Osteoblast (primary cell): ENCODE measurements at regions not wholly inside any gene's neighbourhood (a gene's known extent, or its start where the extent isn't known, plus 50 kb on each side); places are given as distances from the start of the nearest gene placed in this dataset.

ENCODE experiments used
- DNase-seq: peaks from one replicate; pipeline ENCODE4 v3.0.0; 2011; ENCODE audit warnings: low spot score, mixed read lengths; ENCODE audit not compliant: insufficient read length; ENCODE audit errors: missing footprints
- H2AFZ ChIP-seq: 2 replicates; pipeline ENCODE4 v1.6.0; 2011; ENCODE audit warnings: mild to moderate bottlenecking, low read length
- H3K27ac ChIP-seq: 2 replicates; pipeline ENCODE4 v1.5.1; 2011; ENCODE audit warnings: mild to moderate bottlenecking, low read depth, low read length, moderate library complexity
- H3K27me3 ChIP-seq: 2 replicates; pipeline ENCODE4 v1.6.0; 2012; ENCODE audit warnings: mild to moderate bottlenecking, control low read depth, inconsistent platforms, low read length, moderate library complexity; ENCODE audit not compliant: insufficient read depth
- H3K36me3 ChIP-seq: 2 replicates; pipeline ENCODE4 v1.5.1; 2011; ENCODE audit warnings: mild to moderate bottlenecking, low read length, control low read depth, moderate library complexity; ENCODE audit not compliant: insufficient read depth
- H3K4me1 ChIP-seq: 2 replicates; pipeline ENCODE4 v1.5.1; 2011; ENCODE audit warnings: mild to moderate bottlenecking, low read length, control low read depth, moderate library complexity; ENCODE audit not compliant: insufficient read depth
- H3K4me2 ChIP-seq: 2 replicates; pipeline ENCODE4 v1.6.0; 2011; ENCODE audit warnings: mild to moderate bottlenecking, low read length; ENCODE audit not compliant: insufficient read depth
- H3K4me3 ChIP-seq: fragments of 200-600 bp; sonication (generic); 3 replicates; pipeline ENCODE4 v1.5.1; 2012; ENCODE audit warnings: mild to moderate bottlenecking, low read length, inconsistent platforms; ENCODE audit not compliant: insufficient read depth
- H3K79me2 ChIP-seq: 2 replicates; pipeline ENCODE4 v1.6.0; 2012; ENCODE audit warnings: mild to moderate bottlenecking, low read length, control low read depth, inconsistent platforms; ENCODE audit not compliant: insufficient read depth
- H3K9me3 ChIP-seq: 2 replicates; pipeline ENCODE4 v1.5.1; 2011; ENCODE audit warnings: low read depth, low read length, control low read depth
- H4K20me1 ChIP-seq: 2 replicates; pipeline ENCODE4 v1.6.0; 2012; ENCODE audit warnings: mild to moderate bottlenecking, low read length, control low read depth; ENCODE audit not compliant: insufficient read depth
- TF ChIP-seq, protein P1 (sequence below): IDR thresholded peaks from 2 replicates; pipeline ENCODE4 v1.5.1; 2011; ENCODE audit warnings: mild to moderate bottlenecking, low read depth, low read length, moderate library complexity; ENCODE audit errors: extremely low read depth

DNA sequence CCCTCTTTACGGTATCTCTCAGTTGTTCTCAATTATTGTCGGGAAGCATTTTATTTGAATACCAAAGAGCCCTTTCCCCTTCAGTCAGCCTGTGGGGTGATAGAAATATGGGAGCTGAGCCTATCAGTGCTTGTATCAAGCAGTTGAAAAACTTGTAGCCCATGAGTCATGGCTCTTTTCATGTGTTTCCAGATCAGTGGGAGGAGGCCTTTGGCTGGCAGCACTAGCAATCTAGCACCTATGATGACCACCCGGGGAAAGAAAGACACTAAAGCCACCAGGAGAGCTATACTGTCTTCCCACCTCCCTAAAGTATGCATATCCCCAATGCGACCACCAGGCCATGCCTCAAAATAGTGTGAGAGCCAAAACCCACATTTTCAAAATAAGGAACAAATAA is 696.9 kb upstream of the C9orf72 start:
- Histone ChIP-seq H3K4me2 (no peak overlapping the region), H2AFZ (no peak overlapping the region), H3K27ac (no peak overlapping the region), H3K9me3 (peaks cover 4% of the 10 kb centered on the region), H3K4me1 (no peaks in the 10 kb centered on the region), H3K36me3 (no peaks in the 10 kb centered on the region), H4K20me1 (no peaks in the 10 kb centered on the region), H3K79me2 (no peaks in the 10 kb centered on the region), H3K27me3 (no peaks in the 10 kb centered on the region), H3K4me3 (no peak overlapping the region)
- peak; percentile 3 for DNase-seq
- TF ChIP-seq, protein P1, sequence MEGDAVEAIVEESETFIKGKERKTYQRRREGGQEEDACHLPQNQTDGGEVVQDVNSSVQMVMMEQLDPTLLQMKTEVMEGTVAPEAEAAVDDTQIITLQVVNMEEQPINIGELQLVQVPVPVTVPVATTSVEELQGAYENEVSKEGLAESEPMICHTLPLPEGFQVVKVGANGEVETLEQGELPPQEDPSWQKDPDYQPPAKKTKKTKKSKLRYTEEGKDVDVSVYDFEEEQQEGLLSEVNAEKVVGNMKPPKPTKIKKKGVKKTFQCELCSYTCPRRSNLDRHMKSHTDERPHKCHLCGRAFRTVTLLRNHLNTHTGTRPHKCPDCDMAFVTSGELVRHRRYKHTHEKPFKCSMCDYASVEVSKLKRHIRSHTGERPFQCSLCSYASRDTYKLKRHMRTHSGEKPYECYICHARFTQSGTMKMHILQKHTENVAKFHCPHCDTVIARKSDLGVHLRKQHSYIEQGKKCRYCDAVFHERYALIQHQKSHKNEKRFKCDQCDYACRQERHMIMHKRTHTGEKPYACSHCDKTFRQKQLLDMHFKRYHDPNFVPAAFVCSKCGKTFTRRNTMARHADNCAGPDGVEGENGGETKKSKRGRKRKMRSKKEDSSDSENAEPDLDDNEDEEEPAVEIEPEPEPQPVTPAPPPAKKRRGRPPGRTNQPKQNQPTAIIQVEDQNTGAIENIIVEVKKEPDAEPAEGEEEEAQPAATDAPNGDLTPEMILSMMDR, result no peak

GRCh38 chr9:28272127-28272526 is 698.8 kb upstream of the C9orf72 start:
- TF ChIP-seq, protein P1, result no peak
- Histone ChIP-seq H3K27ac (no peak overlapping the region), H3K4me3 (no peak overlapping the region)

DNA sequence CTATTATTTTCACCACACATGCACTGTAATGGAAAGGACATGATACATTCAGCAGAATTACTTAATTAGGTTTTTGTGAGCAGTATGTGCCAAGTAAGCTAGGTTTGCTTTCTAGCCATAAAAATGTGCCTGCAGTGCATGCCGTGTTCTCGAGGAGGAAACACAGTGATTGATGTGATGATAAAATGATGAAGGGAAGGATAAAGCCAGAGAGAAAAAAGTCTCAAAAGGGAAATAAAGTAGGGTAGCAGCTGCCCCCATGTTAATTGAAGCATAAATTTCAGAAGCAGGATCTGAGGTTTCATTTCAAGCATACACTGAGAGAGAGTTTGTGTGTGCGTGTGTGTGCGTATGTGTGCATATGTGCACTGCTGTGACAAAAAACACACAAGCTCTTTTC is 714.2 kb upstream of the C9orf72 start:
- H3K4me1 ChIP-seq, result no peaks in the 10 kb centered on the region
- H3K27ac ChIP-seq, result no peak overlapping the region
- TF ChIP-seq, protein P1, result no peak
- no peak overlapping the region for H3K4me2 ChIP-seq
- H4K20me1 ChIP-seq, result no peaks in the 10 kb centered on the region
- H3K36me3 ChIP-seq, result no peaks in the 10 kb centered on the region
- no peak overlapping the region for H3K4me3 ChIP-seq
- H3K79me2 ChIP-seq, result no peaks in the 10 kb centered on the region
- H3K9me3 ChIP-seq, result no peaks in the 10 kb centered on the region
- no peak for DNase-seq
- no peak overlapping the region for H2AFZ ChIP-seq
- H3K27me3 ChIP-seq, result no peaks in the 10 kb centered on the region

More at GRCh38 chr9:28272127-28272526, 698.8 kb upstream of the C9orf72 start:
- H3K9me3 ChIP-seq, result peaks cover 4% of the 10 kb centered on the region
- no peaks in the 10 kb centered on the region for H3K4me1 ChIP-seq
- H3K27me3 ChIP-seq, result no peaks in the 10 kb centered on the region
- no peak for DNase-seq
- H4K20me1 ChIP-seq, result no peaks in the 10 kb centered on the region
- no peak overlapping the region for H2AFZ ChIP-seq
- no peaks in the 10 kb centered on the region for H3K36me3 ChIP-seq
- H3K4me2 ChIP-seq, result no peak overlapping the region
- no peaks in the 10 kb centered on the region for H3K79me2 ChIP-seq

GRCh38 chr9:28289746-28290145 is 716.5 kb upstream of the C9orf72 start:
- Histone ChIP-seq H3K4me1 (no peaks in the 10 kb centered on the region), H3K27me3 (no peaks in the 10 kb centered on the region), H3K9me3 (no peaks in the 10 kb centered on the region), H3K79me2 (no peaks in the 10 kb centered on the region), H3K36me3 (no peaks in the 10 kb centered on the region), H3K27ac (no peak overlapping the region), H2AFZ (no peak overlapping the region), H4K20me1 (no peaks in the 10 kb centered on the region), H3K4me2 (no peak overlapping the region), H3K4me3 (no peak overlapping the region)
- TF ChIP-seq, protein P1, result no peak
- DNase-seq, result peak; percentile 5
